Panc1 (cell line): ENCODE measurements at regions not wholly inside any gene's neighbourhood (a gene's known extent, or its start where the extent isn't known, plus 50 kb on each side); places are given as distances from the start of the nearest gene placed in this dataset.

ENCODE experiments used
- ATAC-seq: fragments of 200-7000 bp; cut with Tn5 transposase; 2 replicates; pipeline ENCODE4 v1.9.1; 2020; ENCODE audit warnings: mild to moderate bottlenecking, moderate library complexity
- BruUV-seq: library from RNA; stranded (reverse); fragments of 400-500 nt; replicated peaks from 2 replicates; lab custom pipeline; 2021; lab: Mats Ljungman, UMichigan
- CTCF ChIA-PET: fragments of 300-600 bp; sonication (Branson Sonifier 250); formaldehyde crosslinking; loops from one replicate; lab custom pipeline; 2022; ENCODE audit warnings: antibody characterized with exemption; lab: Charles Lee
- POLR2A ChIA-PET: fragments of 300-600 bp; sonication (Branson Sonifier 250); formaldehyde crosslinking; loops from one replicate; lab custom pipeline; 2022; ENCODE audit warnings: antibody characterized with exemption; lab: Charles Lee
- DNase-seq: peaks from one replicate; pipeline ENCODE4 v3.0.0-alpha.2; 2010; ENCODE audit warnings: low read depth, low spot score
- H3K27ac ChIP-seq: 2 replicates; pipeline ENCODE4 v1.5.1; 2011; ENCODE audit warnings: mild to moderate bottlenecking, low read length, inconsistent platforms
- H3K27me3 ChIP-seq: fragments of 200-500 bp; sonication (Bioruptor generic); 2 replicates; pipeline ENCODE4 v1.6.0; 2014; ENCODE audit warnings: low read length, inconsistent platforms; ENCODE audit not compliant: control insufficient read depth, insufficient read depth
- H3K36me3 ChIP-seq: fragments of 200-500 bp; sonication (Bioruptor generic); 2 replicates; pipeline ENCODE4 v1.5.1; 2014; ENCODE audit warnings: inconsistent platforms, mild to moderate bottlenecking, low read length, moderate library complexity; ENCODE audit not compliant: control insufficient read depth, insufficient read depth
- H3K4me1 ChIP-seq: 2 replicates; pipeline ENCODE4 v1.5.1; 2011; ENCODE audit warnings: inconsistent platforms, mild to moderate bottlenecking, low read length, moderate library complexity; ENCODE audit not compliant: control insufficient read depth, insufficient read depth
- H3K4me3 ChIP-seq, 2 experiments: 2 replicates each; pipeline ENCODE4 v1.5.1; 2011 to 2012; ENCODE audit warnings: low read depth in 2 of 2, low read length in 2 of 2, mild to moderate bottlenecking in 2 of 2, inconsistent platforms in 1 of 2, moderate library complexity in 1 of 2
- H3K9me3 ChIP-seq: fragments of 200-500 bp; sonication (Bioruptor generic); 2 replicates; pipeline ENCODE4 v1.5.1; 2014; ENCODE audit warnings: low read depth, mild to moderate bottlenecking, inconsistent platforms, low read length, moderate library complexity; ENCODE audit not compliant: control insufficient read depth, insufficient read depth
- POLR2AphosphoS5 ChIP-seq: IDR thresholded peaks from 2 replicates; pipeline ENCODE4 v1.6.1; 2012; ENCODE audit warnings: mild to moderate bottlenecking, low read depth, low read length, moderate library complexity
- SIN3A ChIP-seq: IDR thresholded peaks from 2 replicates; pipeline ENCODE4 v1.6.1; 2012; ENCODE audit warnings: low read depth, mild to moderate bottlenecking, low read length, moderate library complexity, borderline replicate concordance; ENCODE audit not compliant: insufficient read depth
- TCF7L2 ChIP-seq: IDR thresholded peaks from 2 replicates; pipeline ENCODE4 v1.6.1; 2011; ENCODE audit warnings: mild to moderate bottlenecking, low read depth, low read length, inconsistent platforms
- in situ Hi-C: cut with HindIII; loops from 2 replicates; pipeline ENCODE4 v1.10.0; 2016; ENCODE audit warnings: low sequenced_read_pairs, low pct_unique_long_range_greater_than_20kb
- intact Hi-C: fragments of 100-400 bp; cut with micrococcal nuclease; formaldehyde crosslinking; loops from one replicate; pipeline ENCODE4 v1.10.0; 2022; ENCODE audit not compliant: unreplicated experiment
- TF ChIP-seq, protein P1 (sequence below), 2 experiments: IDR thresholded peaks; 2 replicates each; pipeline ENCODE4 v1.6.1; 2011 to 2012; ENCODE audit warnings: low read depth in 2 of 2, control low read depth in 1 of 2, low read length in 1 of 2, mild to moderate bottlenecking in 1 of 2, moderate library complexity in 1 of 2; ENCODE audit not compliant: insufficient read depth in 1 of 2
- TF ChIP-seq, protein P2 (sequence below): fragments of 450-650 bp; IDR thresholded peaks from 2 replicates; pipeline ENCODE4 v1.5.1; 2017; ENCODE audit warnings: mild to moderate bottlenecking

DNA sequence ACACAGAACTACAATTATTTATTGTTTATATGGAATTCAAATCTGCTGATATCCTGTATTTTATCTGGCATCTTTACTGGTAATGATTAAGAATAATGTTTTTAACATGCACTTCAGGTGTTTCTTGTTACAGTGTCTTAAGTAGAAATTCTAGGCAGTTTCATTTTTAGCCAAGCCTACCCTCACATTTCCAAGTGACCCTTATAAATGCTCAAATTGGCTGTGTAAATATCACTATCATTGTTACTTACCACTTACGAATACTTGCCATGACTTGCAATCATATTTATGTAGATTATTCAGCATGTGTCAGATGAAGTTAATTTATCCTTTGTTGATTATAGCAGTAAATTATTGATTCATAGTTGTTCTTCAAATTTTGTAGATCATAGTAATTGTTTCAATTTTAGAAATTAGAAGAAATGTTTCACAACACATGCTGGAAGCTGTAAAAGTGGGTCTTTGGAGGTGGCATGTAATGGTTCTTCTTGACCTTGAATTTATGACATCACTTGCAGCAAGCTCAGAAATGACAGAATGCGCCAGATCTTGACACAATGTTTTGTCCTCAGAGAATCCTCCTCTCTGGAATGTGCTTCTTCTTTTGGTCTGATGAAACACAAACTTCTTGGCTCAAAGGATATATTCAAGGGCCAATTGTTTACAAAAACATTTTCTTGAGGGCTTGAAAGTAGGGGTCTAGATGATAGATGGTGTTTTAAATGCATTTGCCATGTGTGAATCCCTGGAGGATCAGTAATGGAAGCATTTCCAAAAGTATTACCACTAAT, 471.8 kb downstream of the COL12A1 start:
- no peak overlapping the region for H3K4me3 ChIP-seq
- H3K27ac ChIP-seq, result no peak overlapping the region
- no peaks in the 10 kb centered on the region for H3K4me1 ChIP-seq
- in situ Hi-C loops, result no loop called here
- no peak for ATAC-seq
- CTCF ChIA-PET, result no interaction called here
- H3K27me3 ChIP-seq, result no peaks in the 10 kb centered on the region
- H3K9me3 ChIP-seq, result peaks cover 5% of the 10 kb centered on the region; the same call in 1 of the 2 replicates
- intact Hi-C loops, result no loop called here
- BruUV-seq, result no TSS peak
- no peak for DNase-seq
- no peaks in the 10 kb centered on the region for H3K36me3 ChIP-seq
- POLR2A ChIA-PET, result no interaction called here
- TF ChIP-seq SIN3A (no peak), POLR2AphosphoS5 (no peak), TCF7L2 (no peak)
- TF ChIP-seq, protein P1, sequence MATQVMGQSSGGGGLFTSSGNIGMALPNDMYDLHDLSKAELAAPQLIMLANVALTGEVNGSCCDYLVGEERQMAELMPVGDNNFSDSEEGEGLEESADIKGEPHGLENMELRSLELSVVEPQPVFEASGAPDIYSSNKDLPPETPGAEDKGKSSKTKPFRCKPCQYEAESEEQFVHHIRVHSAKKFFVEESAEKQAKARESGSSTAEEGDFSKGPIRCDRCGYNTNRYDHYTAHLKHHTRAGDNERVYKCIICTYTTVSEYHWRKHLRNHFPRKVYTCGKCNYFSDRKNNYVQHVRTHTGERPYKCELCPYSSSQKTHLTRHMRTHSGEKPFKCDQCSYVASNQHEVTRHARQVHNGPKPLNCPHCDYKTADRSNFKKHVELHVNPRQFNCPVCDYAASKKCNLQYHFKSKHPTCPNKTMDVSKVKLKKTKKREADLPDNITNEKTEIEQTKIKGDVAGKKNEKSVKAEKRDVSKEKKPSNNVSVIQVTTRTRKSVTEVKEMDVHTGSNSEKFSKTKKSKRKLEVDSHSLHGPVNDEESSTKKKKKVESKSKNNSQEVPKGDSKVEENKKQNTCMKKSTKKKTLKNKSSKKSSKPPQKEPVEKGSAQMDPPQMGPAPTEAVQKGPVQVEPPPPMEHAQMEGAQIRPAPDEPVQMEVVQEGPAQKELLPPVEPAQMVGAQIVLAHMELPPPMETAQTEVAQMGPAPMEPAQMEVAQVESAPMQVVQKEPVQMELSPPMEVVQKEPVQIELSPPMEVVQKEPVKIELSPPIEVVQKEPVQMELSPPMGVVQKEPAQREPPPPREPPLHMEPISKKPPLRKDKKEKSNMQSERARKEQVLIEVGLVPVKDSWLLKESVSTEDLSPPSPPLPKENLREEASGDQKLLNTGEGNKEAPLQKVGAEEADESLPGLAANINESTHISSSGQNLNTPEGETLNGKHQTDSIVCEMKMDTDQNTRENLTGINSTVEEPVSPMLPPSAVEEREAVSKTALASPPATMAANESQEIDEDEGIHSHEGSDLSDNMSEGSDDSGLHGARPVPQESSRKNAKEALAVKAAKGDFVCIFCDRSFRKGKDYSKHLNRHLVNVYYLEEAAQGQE (IDR thresholded peaks at IDR 0.05; ENCODE audit: insufficient read depth in 1 of 2, low read depth in 2 of 2, low read length in 1 of 2), result no peak
- TF ChIP-seq, protein P2, sequence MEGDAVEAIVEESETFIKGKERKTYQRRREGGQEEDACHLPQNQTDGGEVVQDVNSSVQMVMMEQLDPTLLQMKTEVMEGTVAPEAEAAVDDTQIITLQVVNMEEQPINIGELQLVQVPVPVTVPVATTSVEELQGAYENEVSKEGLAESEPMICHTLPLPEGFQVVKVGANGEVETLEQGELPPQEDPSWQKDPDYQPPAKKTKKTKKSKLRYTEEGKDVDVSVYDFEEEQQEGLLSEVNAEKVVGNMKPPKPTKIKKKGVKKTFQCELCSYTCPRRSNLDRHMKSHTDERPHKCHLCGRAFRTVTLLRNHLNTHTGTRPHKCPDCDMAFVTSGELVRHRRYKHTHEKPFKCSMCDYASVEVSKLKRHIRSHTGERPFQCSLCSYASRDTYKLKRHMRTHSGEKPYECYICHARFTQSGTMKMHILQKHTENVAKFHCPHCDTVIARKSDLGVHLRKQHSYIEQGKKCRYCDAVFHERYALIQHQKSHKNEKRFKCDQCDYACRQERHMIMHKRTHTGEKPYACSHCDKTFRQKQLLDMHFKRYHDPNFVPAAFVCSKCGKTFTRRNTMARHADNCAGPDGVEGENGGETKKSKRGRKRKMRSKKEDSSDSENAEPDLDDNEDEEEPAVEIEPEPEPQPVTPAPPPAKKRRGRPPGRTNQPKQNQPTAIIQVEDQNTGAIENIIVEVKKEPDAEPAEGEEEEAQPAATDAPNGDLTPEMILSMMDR, result no peak

DNA sequence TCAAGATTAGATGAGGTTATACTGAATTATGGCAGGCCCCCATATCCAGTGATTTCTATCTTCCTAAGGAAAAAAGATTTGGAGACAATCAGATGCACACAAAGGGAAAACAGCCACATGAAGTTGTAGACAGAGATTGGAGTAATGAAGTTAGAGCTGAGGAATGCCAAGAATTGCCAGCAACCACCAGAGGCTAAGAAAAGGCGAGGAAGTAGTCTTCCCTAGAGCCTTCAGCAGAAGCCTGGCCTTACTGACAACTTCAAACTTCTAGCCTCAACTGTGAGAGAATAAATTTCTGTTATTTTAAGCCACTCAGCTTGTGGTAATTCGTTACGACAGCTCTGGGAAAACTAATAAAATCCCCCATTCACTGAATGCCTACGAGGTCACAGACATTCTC, 473.9 kb downstream of the COL12A1 start:
- no peak for ATAC-seq
- CTCF ChIA-PET, result no interaction called here
- intact Hi-C loops, result no loop called here

More for the DNA sequence above, 473.9 kb downstream of the COL12A1 start:
- TF ChIP-seq, protein P1 (IDR thresholded peaks at IDR 0.05; ENCODE audit: insufficient read depth in 1 of 2, low read depth in 2 of 2, low read length in 1 of 2), result no peak
- TF ChIP-seq, protein P2, result no peak
- TF ChIP-seq POLR2AphosphoS5 (no peak), TCF7L2 (no peak), SIN3A (no peak)
- Histone ChIP-seq H3K9me3 (peaks cover 5% of the 10 kb centered on the region; the same call in 1 of the 2 replicates), H3K27me3 (no peaks in the 10 kb centered on the region), H3K36me3 (no peaks in the 10 kb centered on the region; the same call in 1 of the 2 replicates), H3K4me3 (no peak overlapping the region), H3K4me1 (no peaks in the 10 kb centered on the region), H3K27ac (no peak overlapping the region)
- no TSS peak for BruUV-seq
- POLR2A ChIA-PET, result no interaction called here
- in situ Hi-C loops, result no loop called here
- DNase-seq, result no peak
